GM19043 (cell line): ENCODE measurements at regions not wholly inside any gene's neighbourhood (a gene's known extent, or its start where the extent isn't known, plus 50 kb on each side); places are given as distances from the start of the nearest gene placed in this dataset.
"Not testable (repeated sequence)": the region's sequence is repeated elsewhere in the genome, so short reads cannot be mapped to it uniquely, and the experiment has no call there.

Source experiments
- ATAC-seq: cut with Tn5 transposase; IDR thresholded peaks from one replicate; pipeline ENCODE4 v1.9.1; 2021; ENCODE audit warnings: low read depth; ENCODE audit not compliant: unreplicated experiment

GRCh38 chr1:95733031-95733430 is 499.0 kb downstream of the RWDD3 start:
- ATAC-seq: no peak

- no peak for ATAC-seq
Observed at GRCh38 chr1:95733671-95734070, 499.7 kb downstream of the RWDD3 start.

GRCh38 chr1:95734560-95734959 is 500.6 kb downstream of the RWDD3 start:
- ATAC-seq: no peak

- no peak for ATAC-seq
Observed at GRCh38 chr1:95742591-95743089, 508.6 kb downstream of the RWDD3 start.

DNA sequence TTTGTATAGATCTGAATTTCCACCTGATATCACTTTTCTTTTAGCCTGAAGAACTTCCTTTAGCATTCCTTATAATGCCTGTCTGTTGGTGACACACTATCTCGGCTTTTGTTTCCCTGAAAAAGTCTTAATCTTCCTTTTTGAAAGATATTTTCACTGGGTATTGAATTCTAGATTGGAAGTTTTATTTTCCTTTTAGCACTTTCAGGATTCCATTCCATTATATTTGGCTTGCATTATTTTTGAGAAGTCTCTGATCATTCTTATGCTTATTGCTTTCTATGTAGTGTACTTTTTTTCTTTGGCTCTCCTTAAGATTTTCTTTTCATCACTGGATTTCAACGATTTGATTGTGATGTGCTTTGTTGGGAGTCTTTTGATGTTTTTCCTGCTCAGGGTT is 510.7 kb downstream of the RWDD3 start:
- no peak for ATAC-seq

- no peak for ATAC-seq
Observed at GRCh38 chr1:95752515-95753381, 518.7 kb downstream of the RWDD3 start.

GRCh38 chr1:95753382-95754016 is 519.5 kb downstream of the RWDD3 start:
- no peak for ATAC-seq

DNA sequence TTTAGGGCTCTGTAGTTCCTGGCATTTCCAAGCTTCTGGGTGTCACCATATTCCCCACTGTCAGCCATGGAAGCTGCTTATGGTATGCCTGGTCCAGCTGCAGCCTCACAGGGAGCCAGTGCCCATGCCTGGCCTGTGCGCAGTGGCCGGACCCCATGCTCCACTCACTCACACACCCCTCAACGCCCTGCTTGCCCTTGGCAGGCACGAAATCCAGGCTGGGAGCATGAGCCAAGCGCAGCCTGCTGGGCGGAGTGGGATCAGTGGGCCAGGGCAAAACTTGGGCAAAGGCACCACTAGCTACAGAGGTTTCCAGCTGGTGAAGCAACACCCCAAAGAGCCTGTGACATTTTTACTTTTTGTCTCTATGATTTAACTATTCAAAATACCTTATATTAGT is 520.4 kb downstream of the RWDD3 start:
- no peak for ATAC-seq

- no peak for ATAC-seq
Observed at GRCh38 chr1:95766036-95766435, 532.0 kb downstream of the RWDD3 start.

DNA sequence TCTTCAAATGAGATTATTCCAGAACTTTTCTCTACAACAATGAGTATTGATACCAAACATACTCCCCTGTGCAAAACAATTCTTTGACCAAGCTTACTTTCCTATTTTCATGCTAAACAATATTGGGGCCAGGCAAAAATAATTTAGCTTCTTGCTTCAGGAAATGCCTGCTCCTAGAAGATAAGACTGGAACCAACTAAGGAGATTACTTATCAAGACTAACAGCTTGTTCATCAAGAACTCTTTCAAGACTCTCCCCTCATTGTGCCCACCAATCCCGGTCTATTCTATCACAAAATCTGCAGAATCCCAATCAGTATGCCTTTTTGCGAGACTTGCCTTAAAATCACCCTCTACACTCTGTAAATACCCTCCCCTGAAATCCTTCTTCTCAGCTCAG is 536.6 kb downstream of the RWDD3 start:
- no peak for ATAC-seq

- ATAC-seq: no peak
Observed at GRCh38 chr1:95778217-95778616, 544.2 kb downstream of the RWDD3 start.

GRCh38 chr1:95780836-95781235 is 546.8 kb downstream of the RWDD3 start:
- no peak for ATAC-seq

GRCh38 chr1:95790136-95790535 is 556.1 kb downstream of the RWDD3 start:
- no peak for ATAC-seq

- ATAC-seq: no peak
Observed at GRCh38 chr1:95793893-95794292, 559.9 kb downstream of the RWDD3 start.

GRCh38 chr1:95797761-95798160 is 563.8 kb downstream of the RWDD3 start:
- not testable (repeated sequence) for ATAC-seq

DNA sequence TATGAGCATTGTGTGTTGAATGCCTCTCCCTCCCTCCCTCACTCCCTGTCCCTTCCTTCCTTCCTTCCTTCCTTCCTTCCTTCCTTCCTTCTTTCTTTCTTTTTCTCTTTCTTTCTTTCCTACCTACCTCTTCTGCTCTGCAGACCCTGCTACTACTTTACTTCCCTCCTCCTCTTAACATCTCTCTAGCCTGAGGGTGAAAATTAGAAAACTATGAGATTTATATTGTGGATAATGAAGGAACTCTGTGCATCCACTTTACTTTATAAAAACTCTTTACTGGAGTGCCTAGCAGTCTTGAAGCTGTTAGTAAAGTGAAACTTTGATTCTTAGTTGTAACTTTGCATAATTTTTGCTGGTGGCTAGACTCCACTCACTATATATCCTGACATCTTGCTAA is 572.2 kb downstream of the RWDD3 start:
- ATAC-seq: no peak

DNA sequence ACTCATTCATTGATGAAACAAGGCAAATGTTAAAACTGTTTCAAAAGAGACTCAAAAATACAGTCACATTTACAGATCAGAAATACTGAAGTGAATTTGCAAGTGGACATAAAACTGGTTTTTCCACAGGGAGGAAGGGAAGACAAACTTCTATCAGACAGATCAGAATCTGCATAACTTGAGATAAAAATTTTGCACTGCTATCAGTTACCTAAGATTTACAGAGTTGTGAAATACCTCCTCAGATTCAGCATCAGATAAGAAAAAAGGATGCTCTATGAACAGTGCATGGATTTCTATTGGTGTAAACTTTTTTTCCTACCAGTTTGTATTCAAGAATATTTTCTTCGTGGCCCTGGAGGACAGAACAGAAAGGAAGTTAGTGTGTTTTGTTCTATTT is 575.4 kb downstream of the RWDD3 start:
- no peak for ATAC-seq

GRCh38 chr1:95815511-95815910 is 581.5 kb downstream of the RWDD3 start:
- no peak for ATAC-seq

DNA sequence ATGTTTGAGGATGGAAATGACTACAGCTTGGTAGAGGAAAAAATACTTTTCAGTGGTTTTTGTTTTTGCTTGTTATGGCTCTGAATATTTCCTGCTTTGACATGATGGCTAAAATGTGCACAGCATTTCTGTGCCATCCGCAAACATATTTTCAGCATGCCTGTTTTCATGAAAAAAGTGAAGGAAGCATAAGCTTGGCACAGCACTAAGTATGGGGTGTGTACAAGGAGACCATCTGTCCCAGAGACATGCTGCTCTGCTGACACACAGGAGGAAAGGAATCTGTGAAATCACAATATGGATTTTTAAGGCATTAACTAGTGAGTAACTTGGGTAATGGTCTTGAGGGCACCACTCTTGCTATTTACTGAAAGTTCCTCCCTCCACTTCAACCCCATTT is 595.5 kb downstream of the RWDD3 start:
- no peak for ATAC-seq

GRCh38 chr1:95832370-95832769 is 598.4 kb downstream of the RWDD3 start:
- no peak for ATAC-seq

- ATAC-seq: no peak
Observed at GRCh38 chr1:95849439-95849838, 615.4 kb downstream of the RWDD3 start.

- no peak for ATAC-seq
Observed at GRCh38 chr1:95850165-95850649, 616.2 kb downstream of the RWDD3 start.
